HFFc6 (cell line): ENCODE measurements at regions not wholly inside any gene's neighbourhood (a gene's known extent, or its start where the extent isn't known, plus 50 kb on each side); places are given as distances from the start of the nearest gene placed in this dataset.

ENCODE experiments used
- DNase-seq: peaks from one replicate; pipeline ENCODE4 v3.0.0-alpha.2; 2018
- H3K27ac Mint-ChIP-seq: 2 replicates; pipeline ENCODE4 v1.8.0; 2020; ENCODE audit warnings: mild to moderate bottlenecking, mixed read lengths
- H3K27me3 Mint-ChIP-seq: 2 replicates; pipeline ENCODE4 v1.8.0; 2021; ENCODE audit warnings: mild to moderate bottlenecking, moderate library complexity, mixed read lengths; ENCODE audit not compliant: insufficient read depth
- H3K36me3 Mint-ChIP-seq: 2 replicates; pipeline ENCODE4 v1.8.0; 2021; ENCODE audit warnings: low read depth, mixed read lengths
- H3K4me1 Mint-ChIP-seq: 2 replicates; pipeline ENCODE4 v1.8.0; 2020; ENCODE audit warnings: low read depth, mixed read lengths
- H3K4me3 Mint-ChIP-seq: 2 replicates; pipeline ENCODE4 v1.8.0; 2020; ENCODE audit warnings: mild to moderate bottlenecking, moderate library complexity, mixed read lengths
- H3K9me3 Mint-ChIP-seq: 2 replicates; pipeline ENCODE4 v1.8.0; 2020; ENCODE audit warnings: mild to moderate bottlenecking, mixed read lengths
- TF ChIP-seq, protein P1 (sequence below): fragments of 200-600 bp; sonication (generic); IDR thresholded peaks from 2 replicates; pipeline ENCODE4 v1.5.0; 2021; ENCODE audit warnings: antibody characterized with exemption, mild to moderate bottlenecking

DNA sequence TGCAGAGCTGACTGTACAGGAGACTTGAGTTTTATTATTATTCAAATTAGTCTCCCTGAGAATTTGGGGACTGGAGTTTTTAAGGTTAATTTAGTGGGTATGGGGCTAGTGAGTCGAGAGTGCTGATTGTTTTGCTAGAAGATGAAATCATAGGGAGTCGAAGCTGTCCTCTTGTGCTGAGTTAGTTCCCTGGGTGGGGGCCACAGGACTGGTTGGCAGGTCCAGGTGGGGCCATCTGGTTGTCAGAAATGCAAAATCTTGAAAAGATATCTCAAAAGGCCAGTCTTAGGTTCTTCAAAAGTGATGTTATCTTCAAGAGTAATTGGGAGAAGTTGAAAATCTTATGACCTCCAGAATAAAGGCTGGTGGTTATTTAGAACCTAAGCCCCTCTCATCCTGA is 267.3 kb downstream of the MYCN start:
- no peak overlapping the region for H3K27ac Mint-ChIP-seq
- TF ChIP-seq, protein P1, sequence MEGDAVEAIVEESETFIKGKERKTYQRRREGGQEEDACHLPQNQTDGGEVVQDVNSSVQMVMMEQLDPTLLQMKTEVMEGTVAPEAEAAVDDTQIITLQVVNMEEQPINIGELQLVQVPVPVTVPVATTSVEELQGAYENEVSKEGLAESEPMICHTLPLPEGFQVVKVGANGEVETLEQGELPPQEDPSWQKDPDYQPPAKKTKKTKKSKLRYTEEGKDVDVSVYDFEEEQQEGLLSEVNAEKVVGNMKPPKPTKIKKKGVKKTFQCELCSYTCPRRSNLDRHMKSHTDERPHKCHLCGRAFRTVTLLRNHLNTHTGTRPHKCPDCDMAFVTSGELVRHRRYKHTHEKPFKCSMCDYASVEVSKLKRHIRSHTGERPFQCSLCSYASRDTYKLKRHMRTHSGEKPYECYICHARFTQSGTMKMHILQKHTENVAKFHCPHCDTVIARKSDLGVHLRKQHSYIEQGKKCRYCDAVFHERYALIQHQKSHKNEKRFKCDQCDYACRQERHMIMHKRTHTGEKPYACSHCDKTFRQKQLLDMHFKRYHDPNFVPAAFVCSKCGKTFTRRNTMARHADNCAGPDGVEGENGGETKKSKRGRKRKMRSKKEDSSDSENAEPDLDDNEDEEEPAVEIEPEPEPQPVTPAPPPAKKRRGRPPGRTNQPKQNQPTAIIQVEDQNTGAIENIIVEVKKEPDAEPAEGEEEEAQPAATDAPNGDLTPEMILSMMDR = no peak

DNA sequence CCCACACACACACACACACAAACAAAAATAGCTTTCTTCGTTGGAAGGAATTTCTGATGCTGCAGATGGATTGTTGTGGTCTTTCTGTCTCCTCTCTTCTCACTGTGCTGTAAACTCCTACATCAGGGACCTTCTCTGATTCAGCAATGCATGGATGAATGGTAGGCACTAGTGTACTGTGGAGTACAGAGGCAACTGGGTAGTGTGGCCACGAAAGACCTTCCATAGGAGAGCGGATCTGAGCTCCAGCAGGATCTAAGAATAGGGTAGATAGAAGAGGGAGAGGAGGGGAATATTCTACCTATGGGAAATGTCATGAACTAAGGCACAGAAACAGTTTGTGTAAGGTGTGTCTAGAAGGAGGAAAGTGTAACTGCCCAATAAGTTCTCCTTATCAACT is 266.8 kb downstream of the MYCN start:
- TF ChIP-seq, protein P1 = no peak
- Mint-ChIP-seq H3K27me3 (no peaks in the 10 kb centered on the region; the same call in 1 of the 2 replicates), H3K4me3 (no peak overlapping the region), H3K9me3 (peaks cover 54% of the 10 kb centered on the region), H3K36me3 (0 out of 2 replicates have a peak, but pooled peaks cover 5% of the 10 kb centered on the region), H3K27ac (no peak overlapping the region), H3K4me1 (no peaks in the 10 kb centered on the region)
- DNase-seq = no peak

More for the DNA sequence above, 267.3 kb downstream of the MYCN start:
- Mint-ChIP-seq H3K36me3 (0 out of 2 replicates have a peak, but pooled peaks cover 5% of the 10 kb centered on the region), H3K27me3 (no peaks in the 10 kb centered on the region; the same call in 1 of the 2 replicates), H3K9me3 (peaks cover 55% of the 10 kb centered on the region), H3K4me3 (no peak overlapping the region), H3K4me1 (no peaks in the 10 kb centered on the region)
- DNase-seq = no peak

DNA sequence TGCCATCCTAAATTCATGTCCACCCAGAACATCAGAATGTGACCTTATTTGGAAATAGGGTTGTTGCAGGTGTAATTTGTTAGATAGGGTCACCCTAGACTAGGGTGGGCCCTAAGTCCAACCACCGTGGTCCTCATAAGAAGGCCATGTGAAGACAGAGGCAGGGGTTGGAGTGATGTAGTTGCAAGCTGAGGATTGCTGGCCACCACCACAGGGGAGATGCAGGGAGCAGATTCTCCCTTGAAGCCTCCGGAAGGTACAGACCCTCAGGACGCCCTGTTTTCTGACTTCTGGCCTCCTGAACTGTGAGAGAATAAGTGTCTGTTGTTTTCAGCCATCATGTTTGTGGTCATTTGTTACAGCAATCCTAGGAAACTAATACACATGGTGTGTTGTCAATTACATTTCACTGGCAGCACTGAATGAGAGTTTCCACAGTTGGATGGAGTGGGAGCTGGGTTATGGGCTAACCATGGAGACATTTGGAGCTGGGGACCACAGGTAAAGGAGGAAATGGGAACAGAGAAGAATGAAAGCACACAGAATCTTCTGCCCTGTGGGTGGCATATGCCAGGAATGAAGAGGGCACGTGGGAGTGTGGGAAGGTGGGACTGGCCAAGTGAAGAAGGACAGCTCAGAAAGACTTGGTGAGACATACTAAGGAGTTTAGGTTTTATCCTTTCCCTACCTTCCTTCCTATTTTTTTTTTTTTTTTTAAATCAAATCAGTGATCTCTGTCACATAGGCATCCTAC is 266.0 kb downstream of the MYCN start:
- no peak for DNase-seq
- Mint-ChIP-seq H3K27me3 (no peaks in the 10 kb centered on the region; the same call in 1 of the 2 replicates), H3K27ac (no peak overlapping the region), H3K4me3 (no peak overlapping the region), H3K36me3 (0 out of 2 replicates have a peak, but pooled peaks cover 5% of the 10 kb centered on the region), H3K9me3 (peaks cover 52% of the 10 kb centered on the region), H3K4me1 (no peaks in the 10 kb centered on the region)
- TF ChIP-seq, protein P1 = no peak

DNA sequence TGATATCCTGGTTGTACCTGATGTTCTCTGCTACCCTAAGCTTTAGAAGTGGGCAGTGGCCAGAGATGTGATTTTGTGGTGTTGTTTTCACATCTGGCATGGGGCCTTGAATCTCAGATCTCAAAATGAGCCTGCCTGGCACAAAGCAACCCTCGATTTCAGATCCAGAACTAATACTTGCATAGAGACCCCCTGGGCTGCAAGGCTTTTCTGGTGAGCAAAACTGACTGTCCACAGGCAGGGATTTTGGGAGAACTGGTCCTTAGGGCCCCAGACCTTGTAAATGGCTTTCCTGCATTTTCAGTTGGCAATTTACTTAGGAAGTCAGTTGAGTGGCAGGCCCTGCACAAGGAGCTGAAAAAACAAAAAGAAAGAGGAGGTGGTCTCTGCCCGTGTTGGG is 265.3 kb downstream of the MYCN start:
- Mint-ChIP-seq H3K4me1 (no peaks in the 10 kb centered on the region), H3K4me3 (no peak overlapping the region), H3K36me3 (0 out of 2 replicates have a peak, but pooled peaks cover 5% of the 10 kb centered on the region), H3K27ac (no peak overlapping the region), H3K9me3 (peaks cover 54% of the 10 kb centered on the region), H3K27me3 (no peaks in the 10 kb centered on the region; the same call in 1 of the 2 replicates)
- TF ChIP-seq, protein P1 = no peak
- DNase-seq = no peak

DNA sequence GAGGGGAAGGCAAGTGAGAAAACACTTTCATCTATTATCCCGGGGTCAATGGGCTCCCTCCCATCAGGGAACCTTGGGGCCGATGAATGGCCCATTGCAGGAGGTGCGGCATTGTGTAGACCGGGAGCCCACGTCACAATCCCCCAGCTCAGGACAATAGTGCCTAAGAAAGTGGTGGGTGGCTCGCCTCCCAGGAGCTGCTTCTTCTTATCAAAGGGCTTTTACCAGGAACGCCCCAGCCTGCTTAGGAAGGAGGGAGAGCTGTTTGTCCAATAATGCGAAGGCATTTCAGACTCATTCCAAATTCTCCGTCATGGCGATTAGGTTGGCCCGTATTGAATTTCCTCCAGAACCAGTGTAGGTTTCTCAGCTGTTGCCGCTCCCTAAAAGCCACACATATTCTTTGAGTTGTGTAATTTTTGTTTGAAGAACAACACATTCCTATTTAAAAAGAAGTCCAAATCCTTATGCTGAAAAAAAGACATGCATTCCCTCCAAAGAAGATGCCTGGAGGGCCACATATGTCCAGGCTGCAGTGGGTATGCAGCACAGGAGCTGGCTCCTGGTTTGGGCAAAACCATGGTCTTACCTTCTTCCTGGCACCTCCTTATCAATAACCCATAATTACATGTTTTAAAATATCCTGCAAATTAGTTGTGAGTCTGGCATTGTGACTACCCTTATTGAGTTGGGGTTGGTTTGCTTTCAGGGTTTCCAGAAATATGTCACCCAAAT is 264.7 kb downstream of the MYCN start:
- H3K36me3 Mint-ChIP-seq = 0 out of 2 replicates have a peak, but pooled peaks cover 5% of the 10 kb centered on the region
- no peak overlapping the region for H3K27ac Mint-ChIP-seq
- no peak for DNase-seq
- H3K9me3 Mint-ChIP-seq = peaks cover 54% of the 10 kb centered on the region
- no peaks in the 10 kb centered on the region for H3K4me1 Mint-ChIP-seq
- no peak overlapping the region for H3K4me3 Mint-ChIP-seq
- H3K27me3 Mint-ChIP-seq = no peaks in the 10 kb centered on the region; the same call in 1 of the 2 replicates
- TF ChIP-seq, protein P1 = no peak
